ENCODE measurements at regions not wholly inside any gene's neighbourhood (a gene's known extent, or its start where the extent isn't known, plus 50 kb on each side); places are given as distances from the start of the nearest gene placed in this dataset.

DNA sequence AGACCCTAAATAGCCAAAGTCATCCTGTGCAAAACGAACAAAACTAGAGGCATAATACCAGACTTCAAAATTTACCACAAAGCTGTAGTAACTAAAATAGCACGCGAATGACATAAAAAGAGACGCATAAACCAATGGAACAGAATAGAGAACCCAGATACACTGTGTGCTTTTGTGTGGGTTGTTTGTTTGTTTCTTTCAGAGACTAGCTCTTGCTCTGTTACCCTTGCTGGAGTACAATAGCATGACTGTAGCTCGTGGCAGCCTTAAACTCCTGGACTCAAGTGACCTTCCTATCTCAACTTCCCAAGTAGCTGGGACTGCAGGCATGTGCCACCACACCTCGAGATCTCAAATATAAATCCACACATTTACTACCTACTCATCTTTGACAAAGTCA lies 1314.6 kb upstream of the GBE1 start:
- no peak for DNase-seq

DNA sequence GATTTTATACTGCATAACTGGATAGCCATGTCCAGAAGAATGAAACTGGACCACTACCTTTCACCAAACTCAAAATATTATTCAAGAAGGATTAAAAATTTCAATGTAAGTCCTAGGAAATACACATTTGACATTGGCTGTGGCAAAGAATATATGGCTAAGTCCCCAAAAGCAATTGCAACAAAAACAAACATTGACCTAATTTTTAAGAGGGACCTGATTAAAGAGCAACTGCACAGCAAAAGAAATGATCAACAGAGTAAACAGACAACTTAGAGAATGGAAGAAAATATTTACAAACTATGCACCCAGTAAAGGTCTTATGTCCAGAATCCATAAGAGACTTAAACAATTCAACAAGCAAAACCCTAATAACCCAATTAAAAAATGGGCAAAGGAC lies 1313.0 kb upstream of the GBE1 start:
- no peak for DNase-seq

DNA sequence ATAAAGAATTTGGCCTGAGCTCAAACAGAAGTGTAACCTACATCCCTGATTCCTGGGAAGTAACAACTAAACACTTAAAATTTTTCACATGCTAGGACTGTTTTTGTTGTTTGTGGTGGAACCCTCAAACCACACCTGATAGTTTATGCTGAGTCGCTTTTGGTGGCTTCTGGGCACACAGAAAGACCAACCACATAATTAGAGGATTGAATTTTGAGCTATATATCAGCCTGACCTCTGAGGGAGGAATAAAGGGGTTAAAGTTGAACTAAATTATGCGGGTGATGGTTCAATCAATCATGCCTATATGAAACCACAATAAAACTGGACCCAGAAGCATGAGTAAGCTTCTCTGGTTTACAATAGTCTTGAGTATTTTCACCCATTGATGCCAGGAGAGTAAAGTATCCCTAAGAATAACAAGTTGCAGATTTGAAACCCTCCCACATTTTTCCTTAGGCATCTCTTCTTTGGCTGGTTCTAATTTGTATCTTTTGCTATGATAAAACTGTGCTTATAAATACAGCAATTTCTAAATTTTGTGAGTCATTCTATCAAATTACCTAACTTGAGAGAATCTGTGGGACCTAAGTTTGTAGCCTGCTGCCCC lies 1304.5 kb upstream of the GBE1 start:
- DNase-seq, result no peak

DNA sequence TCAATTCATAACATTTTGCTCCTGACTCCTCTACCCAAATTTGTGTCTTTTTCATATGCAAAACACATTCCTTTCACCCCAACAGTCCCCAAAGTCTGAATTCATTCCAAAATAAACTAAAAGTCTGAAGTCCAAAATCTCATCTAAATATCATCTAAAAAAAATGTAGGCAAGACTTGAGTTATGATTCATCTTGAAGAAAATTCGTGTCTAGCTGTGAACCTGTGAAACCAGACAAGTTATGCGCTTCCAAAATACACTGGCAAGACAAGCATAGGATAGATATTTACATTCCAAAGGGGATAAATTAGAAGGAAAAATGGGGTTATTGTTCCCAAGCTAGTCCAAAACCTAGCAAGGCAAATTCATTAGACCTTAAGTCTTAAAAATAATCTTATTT lies 1302.0 kb upstream of the GBE1 start:
- no peak for DNase-seq

DNA sequence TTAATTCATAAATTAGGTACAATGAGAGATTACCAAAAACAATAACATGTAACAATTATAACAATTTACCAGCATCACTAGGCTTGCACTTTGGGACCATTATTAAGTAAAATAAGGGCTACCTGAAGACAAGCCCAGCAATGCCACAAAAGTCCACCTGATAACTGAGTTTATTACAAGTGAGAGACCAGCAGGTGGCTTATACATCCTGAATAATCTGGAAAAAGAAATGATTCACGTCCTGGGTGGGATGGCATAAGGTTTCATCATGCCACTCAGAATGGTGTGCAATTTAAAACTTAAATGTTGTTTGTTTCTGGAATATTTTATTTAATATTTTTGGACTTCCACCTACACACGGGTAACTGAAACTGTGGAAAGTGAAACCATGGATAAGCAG lies 1287.1 kb upstream of the GBE1 start:
- DNase-seq, result no peak

DNA sequence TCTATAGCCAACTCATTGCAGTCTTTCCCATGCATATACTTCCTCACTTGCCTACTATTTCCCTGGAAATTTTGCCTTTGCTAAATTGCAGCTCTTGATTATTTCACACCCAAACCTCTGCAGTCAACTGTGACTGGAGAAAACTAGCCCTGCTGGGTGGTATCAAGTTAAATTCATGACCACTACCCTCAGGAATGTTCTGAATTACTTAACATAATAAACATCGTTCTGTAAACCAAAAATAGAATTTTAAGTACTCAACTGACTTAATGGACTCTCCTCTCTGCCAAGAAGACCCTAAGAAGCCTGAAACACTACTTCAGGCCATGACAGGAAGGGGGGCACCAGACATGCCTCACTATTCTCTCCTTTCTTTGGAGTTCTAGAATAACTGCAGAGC lies 1278.0 kb upstream of the GBE1 start:
- no peak for DNase-seq

DNA sequence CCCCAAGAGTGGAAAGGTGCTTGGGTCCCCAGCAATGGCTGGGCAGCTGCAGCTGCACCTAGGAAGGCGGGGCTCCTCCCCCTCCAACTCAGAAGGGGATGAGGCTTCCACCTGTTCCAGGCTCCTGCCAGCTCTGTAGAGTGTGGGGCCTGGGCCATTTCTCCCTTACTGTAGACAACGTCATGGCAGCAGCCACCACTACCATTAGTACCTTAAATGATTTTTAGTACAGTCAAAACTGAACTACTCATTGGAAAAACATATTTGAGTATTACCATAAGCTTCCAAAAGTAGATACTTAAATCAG lies 1274.2 kb upstream of the GBE1 start:
- no peak for DNase-seq

DNA sequence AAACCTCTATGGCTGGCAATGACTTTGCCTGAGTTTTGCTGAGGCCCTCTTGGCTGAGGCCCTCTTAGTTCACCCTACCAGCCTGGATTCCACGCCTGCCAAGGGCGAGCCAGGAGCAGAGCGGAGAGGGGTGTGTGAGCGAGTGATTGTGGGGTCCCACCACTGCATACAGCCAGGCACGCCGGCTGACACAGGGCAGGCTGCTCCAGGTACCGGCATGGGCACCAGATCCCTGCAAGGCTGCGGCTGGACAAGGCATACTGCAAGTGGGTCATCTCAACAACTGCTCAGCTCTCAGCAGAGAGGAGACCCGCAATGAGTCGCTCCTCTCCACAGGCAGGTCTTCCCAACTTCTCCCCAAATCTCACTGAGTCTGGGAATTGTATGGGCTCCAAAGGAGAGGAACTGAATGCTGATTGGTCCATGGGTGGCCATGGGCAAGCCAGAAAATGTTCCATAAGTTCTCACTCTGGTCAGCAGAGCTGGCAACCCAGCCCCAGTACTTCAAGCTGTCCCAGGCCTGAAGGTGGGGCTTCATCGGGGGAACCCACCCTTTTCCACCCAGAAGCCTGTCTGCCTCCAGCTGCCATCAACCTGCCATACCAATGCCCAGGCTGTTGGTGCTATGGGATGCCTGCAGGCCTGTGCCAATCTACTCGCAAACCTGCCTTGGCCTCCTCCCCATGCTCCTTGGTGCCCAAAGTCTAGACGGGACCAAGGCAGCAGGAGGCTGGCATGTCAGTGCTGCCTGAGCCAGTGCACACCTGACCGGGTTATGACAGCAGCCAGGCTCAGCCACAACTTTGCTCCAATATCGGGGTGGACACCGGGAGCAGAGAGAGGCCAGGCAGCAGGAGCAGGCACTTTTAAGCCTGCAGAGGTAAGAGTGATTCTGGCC lies 1273.6 kb upstream of the GBE1 start:
- no peak for DNase-seq

DNA sequence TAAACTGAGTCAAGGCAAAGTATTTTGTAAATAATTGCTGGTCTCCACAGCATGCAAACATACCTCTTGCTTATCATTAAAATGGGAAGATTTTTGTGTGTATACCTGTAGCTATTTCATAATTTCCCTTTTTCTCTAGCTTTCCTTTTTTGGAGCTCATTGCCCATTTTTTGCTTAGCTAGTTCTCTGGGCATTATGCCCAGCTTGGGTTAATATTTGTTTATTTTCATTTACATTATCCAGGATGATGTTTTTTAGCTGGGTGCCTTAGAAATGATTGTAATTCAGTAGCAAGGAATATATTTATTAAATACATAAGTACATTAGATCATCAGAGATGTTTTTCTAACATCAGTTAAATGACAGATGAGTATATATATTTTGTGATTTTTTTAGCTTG lies 1271.7 kb upstream of the GBE1 start:
- DNase-seq, result no peak

DNA sequence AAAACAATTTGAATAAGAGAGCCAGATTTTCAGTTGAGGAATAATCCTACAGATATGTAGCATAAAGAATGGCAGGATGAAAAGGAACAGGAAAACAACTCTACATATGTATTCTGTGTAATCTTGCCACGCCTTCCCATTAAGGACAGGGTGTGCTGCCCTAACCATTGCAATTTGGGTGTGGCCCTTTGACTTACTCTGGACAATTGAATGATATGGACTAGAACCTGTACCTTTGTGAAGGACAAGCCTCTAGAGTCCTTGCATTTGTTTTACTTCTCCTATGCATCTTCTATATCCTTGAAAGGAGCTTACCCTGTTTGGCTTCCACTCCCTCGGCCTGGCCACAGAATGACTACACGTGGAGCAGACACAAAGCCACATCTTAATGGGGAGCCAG lies 1261.6 kb upstream of the GBE1 start:
- DNase-seq, result no peak

DNA sequence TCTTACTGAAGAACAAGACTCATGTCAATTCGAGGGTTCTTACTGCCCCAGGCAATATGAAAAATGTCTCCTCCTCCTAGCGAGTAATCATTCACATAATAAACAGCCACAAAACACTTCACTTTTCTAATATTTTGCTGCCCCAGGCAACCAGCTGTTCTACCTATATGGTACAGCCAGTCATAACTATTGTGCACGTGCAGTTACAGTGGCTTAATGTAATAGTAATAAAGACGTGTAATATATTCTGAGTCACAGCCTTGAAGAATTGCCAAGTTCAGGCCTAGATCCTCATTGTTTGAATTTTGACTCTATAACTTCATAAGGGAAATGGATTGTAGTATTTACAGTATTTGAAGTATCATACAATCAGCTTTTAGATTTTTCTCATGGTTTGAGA lies 1250.0 kb upstream of the GBE1 start:
- no peak for DNase-seq

DNA sequence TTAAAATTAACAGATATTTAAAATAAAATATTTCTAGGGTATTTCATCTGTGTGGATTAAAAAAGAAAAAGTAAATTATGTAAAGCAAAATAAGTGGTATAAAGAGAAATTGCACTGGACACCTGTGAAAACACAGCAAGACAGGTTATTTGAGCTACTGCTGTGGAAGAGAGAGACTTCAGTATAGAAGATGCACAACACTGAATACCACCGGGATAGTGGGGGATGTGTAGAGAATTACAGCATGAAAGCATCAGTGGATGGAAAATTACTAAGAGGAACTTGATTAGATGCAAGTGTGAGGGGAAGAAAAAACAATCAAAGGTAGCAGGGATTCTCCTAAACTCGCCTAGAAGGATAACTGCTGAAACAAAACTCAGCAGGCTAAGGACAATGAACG lies 1242.5 kb upstream of the GBE1 start:
- DNase-seq, result no peak

DNA sequence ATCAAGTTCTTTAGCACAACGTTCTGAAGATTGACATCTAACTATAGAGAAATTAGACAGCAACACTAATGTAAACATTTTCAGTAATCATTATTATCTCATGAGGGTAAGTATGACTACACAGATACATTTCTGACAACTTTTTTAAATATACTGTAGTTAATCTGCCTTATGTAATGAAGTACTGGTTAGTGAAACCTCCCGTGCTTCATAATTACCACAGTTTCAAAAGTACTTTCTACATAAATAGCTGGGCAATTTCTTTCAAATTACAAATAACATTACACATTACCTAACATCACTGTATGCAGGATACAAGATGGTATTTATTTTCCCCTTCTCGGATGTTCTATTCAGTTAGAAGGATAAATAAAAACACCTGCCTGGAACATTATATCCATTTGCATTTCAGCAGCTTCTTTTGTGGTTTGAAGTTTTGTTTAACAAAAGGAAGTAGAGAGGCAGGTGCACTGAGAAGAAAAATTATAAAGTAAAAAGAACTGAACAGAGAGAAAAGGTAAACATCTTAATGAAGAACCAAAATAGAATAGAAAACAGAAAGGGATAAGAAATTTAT lies 1241.5 kb upstream of the GBE1 start:
- DNase-seq, result no peak

DNA sequence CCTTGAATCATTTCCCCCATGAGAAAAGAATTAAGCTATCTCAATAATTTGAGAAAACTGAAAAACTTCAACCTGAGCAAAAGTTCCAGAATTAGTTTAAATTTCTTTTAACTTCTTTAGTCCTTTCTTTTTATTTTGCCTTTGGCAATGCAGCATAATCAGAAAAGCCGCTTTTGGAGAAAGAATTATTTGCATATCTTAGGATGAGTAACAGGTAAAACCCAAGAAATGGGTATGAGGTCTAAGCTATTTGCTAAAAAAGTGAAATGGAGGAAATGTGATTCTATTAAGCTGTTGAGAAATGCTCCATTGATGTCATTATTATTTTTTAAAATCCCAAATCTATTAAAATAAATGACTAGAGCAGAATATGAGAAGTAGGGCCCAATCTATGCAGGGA lies 1238.3 kb upstream of the GBE1 start:
- no peak for DNase-seq

DNA sequence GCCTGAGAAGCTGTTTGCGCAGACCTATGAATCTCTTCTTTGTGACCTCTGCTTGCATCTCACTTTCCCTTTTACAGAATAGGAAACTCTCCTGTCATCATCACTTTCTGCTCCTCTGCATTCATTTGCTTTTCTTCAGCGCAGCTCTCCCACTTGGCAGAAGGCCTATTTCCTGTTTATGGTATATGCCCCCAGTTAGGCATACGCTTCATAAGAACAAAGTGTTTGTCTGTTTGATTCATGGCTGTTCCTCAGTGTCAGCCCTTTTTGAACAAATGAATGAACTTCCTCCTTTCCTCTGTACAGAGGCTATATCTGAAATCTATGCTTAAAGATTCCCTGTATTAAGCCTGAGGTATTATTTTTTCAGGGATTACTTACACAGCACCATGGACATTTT lies 1216.9 kb upstream of the GBE1 start:
- DNase-seq, result no peak

DNA sequence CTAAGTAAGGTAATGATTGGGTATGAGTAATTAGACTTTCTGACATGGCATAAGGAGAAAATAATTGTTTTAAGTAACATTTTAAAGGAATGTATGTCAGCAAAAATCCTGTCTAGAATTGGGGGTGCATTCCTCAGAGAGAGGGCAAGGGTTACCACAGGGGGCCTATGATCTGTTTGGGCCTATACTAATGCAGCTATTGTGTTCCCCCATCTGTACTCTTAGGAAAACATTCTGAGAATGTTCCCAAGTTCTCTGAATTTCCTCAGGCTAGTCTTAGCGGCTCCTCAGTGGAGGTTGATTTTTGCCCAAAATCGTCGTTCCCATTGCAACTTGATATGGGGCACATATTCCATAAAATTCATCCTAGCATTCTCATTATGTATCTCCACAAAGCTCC lies 1216.4 kb upstream of the GBE1 start:
- no peak for DNase-seq

DNA sequence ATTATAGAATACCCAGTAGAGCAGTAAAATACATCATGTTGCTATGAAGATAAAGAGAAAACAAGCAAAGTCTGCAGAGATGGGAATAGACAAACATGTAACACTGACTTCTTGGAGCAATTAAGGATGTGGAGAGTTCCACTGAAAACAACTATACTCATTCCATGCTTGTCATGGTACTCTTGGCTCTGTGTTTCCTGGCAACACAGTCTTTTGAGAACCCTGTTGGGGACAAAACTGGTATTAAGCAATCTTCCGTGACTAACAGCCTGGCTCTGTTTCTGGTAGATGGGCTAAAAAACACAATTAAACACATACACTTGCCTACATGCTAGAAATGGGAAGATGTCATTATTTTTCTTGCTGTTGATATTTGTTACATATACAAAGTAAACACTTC lies 1212.3 kb upstream of the GBE1 start:
- DNase-seq, result no peak

DNA sequence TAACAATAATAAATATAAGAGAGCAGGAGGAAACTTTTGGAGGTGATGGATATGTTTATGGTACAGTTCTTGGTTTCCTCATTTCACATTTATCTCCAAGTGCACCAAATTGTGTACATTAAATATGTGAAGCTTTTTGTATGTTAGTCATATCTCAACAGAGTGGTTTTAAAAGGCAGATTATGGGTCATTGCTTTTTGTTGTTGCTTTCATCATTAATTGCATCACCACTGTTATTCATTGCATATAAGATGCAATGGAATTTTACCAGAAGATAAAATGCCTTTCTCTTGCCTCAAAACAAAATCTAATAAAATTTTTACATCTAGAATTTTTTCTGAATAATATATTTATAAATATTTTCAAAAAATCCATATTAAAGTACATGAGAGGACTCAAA lies 1198.9 kb upstream of the GBE1 start:
- DNase-seq, result no peak

DNA sequence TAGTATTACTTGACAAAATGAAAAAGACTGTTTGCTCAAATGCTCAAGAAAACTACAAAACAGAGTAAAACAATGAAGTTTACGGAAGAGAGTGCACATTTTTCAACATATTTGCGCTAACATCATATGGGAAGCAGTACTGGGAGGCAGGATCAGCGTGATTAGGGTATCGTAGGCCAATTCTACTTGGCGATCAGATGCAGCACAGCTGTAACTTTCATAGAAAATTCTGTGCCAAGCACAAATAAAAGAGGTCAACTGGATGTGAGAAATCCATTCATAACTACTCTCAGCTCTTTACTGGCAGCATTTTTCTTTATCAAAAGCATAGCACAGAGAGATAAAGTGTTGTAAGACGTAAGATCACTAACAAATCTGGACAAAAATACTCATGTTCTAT lies 1196.3 kb upstream of the GBE1 start:
- DNase-seq, result no peak

DNA sequence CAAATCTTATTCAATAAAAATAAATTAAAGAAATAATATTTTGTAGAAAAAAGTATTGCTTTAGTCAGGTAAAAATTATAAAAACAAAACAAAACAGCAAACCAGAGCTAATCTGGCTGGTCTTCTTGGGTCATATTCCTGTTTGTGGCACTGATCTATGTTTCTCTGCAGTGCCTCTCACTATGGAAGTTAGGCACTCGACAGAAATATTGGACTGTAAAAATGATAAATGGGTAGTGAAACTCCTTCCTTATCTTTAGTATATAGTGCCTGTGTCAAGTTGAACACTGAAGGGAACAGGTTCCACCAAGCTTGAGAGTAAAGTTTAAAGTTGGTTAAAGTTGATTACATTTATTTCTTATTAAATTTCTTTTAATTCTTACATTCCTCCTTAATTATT lies 1195.6 kb upstream of the GBE1 start:
- no peak for DNase-seq

DNA sequence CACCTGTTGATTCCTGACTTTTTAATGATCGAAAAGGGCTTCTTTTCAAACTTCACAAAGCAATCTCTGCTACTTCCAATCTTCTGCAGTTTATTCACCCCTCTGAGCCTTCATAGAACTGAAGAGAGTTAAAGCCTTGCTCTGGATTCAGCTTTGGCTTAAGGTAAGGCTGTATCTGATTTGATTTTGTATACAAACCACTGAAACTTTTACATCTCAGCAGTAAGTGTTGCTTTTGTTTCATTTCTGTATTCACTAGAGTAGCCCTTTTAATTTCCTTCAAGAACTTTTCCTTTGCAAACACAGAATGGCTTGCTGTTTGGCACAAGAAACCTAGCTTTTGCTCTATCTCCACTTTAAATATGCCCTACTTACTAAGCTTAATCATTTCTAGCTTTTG lies 1193.0 kb upstream of the GBE1 start:
- no peak for DNase-seq

DNA sequence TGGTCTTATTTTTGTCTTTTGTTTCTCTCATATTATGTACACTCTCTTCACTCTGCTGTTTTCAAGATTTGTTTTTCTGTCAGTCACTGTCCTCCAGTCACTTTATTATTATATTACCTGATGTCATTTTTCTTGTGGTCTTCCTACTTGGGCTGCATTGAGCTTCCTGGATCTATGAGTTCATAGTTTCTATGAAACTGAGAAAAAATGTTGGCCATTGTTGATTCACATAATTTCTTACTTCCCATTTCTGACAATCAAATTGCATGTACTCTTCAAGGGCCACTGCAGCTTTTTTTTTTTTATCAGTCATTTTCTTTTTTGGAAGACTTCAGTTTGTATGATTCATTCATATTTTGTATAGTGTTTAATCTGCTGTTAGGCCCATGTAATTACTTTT lies 1180.6 kb upstream of the GBE1 start:
- no peak for DNase-seq

DNA sequence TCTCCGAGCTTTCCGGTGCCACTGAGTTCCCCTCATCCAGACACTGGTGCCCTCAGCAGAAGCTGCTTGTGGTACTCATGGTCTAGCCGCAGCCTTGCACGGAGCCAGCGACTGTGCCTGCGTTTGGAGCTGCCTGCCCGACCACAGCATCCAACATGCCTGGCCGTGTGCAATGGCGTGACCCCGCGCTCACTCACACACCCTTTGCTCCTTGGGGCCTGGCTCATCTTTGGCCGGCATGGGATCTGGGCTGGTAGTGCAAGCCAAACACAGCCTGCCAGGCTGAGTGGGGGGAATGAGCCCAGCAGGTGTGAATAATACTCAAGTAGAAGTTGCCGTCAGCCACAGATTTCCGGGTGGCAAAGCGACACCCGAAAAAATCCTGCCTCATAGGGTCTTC lies 1178.7 kb upstream of the GBE1 start:
- no peak for DNase-seq

DNA sequence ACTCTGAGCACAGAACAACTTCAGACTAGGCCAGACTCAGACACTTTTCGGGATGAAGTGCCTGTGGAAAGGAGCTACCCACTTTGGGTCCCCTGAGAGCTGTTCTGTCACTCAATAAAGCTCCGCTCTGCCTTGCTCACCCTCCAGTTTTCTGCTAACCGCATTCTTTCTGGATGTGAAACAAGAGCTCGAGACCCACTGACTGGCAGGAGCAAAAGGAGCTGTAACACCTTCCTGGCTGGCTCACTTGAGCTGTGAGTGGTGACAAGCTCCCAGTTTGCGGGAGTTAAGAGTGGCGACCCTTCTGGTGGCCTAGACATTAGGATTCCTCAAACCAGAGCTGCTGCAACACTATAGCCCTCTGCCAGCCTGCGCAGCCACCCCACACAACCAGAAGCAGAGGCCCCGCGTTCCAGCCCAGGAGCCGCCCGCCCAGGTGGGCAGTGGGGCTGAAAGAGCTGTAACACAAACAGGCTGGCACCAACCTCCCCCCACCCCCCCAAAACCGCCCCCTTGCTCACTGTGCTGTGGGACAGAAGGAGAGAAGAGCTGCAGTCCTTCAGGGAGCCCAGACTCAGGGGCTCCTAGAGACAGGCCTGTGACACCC lies 1178.1 kb upstream of the GBE1 start:
- DNase-seq, result no peak

Data from DMS79 treated with DMSO at 0.1 percent for 48 hours (cell line).